ENCODE measurements at regions not wholly inside any gene's neighbourhood (a gene's known extent, or its start where the extent isn't known, plus 50 kb on each side); places are given as distances from the start of the nearest gene placed in this dataset.

DNA sequence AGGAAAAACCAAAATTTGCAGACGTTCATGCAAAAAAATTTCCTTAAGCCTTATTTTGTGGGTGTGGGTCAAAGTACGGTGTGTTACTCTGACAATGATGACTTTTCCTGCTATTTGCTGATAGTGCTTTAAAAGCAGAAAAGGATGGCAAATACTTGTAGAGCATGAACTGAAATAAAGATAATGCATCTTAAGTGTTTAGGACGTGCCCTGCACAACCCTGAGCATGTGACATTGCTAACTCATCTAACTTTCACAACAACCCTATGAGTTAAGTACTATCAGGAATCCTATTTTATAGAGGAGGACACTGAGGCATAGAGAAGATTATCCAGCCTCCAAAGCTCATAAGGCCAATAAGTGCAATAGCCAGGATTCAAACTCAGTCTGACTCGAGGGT lies 143.3 kb downstream of the RNF152 start:
- ATAC-seq (ENCODE audit: insufficient read depth, low read depth) (no peak), DNase-seq (no peak)
- Histone ChIP-seq H3K36me3 (ENCODE audit: insufficient read depth, low read length) (no peaks in the 10 kb centered on the region), H2AFZ (ENCODE audit: low read depth, low read length) (no peak overlapping the region), H3K9ac (ENCODE audit: low read depth, low read length) (no peak overlapping the region), H3K27ac (ENCODE audit: low read length) (no peak overlapping the region), H3K79me2 (ENCODE audit: insufficient read depth, low read length) (no peaks in the 10 kb centered on the region), H3K4me1 (ENCODE audit: insufficient read depth, low read length) (peaks cover 32% of the 10 kb centered on the region), H3K9me3 (ENCODE audit: insufficient read depth, low read length, severe bottlenecking) (no peaks in the 10 kb centered on the region), H3K4me2 (ENCODE audit: insufficient read depth, low read length) (no peak overlapping the region), H3K4me3 (ENCODE audit: low read depth in 1 of 2, low read length in 2 of 2) (no peak overlapping the region), H3K27me3 (ENCODE audit: insufficient read depth, low read length, poor library complexity) (no peaks in the 10 kb centered on the region), H4K20me1 (ENCODE audit: insufficient read depth, low read length) (no peaks in the 10 kb centered on the region)
- TF ChIP-seq CTCF (IDR thresholded peaks at IDR 0.05; ENCODE audit: borderline replicate concordance, extremely low read depth, low read length, poor library complexity, severe bottlenecking) (no peak), EZH2 (IDR thresholded peaks at IDR 0.05; ENCODE audit: borderline replicate concordance, low read depth, low read length, severe bottlenecking) (no peak)

DNA sequence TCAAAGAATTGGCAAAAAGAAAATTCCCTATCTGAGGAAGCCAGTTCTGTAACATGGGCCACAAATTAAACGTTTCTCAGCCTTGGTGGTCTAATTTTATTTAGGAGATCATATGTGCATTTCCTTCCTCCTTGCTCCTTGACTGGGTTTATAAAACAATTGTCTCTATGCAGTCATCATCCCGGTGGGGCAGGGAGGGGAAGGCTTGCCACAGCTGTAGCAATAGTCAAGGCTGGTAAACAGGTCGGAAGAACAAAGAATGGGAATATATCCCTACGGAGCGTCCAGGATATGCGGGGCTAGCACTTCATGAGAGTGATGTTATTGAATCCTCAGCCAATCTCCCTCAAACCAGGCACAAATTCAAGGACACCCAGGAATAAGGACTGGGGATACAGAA lies 143.8 kb downstream of the RNF152 start:
- no peak overlapping the region for H3K4me3 ChIP-seq (ENCODE audit: low read depth in 1 of 2, low read length in 2 of 2)
- no peaks in the 10 kb centered on the region for H3K27me3 ChIP-seq (ENCODE audit: insufficient read depth, low read length, poor library complexity)
- H3K27ac ChIP-seq (ENCODE audit: low read length) = no peak overlapping the region
- no peaks in the 10 kb centered on the region for H4K20me1 ChIP-seq (ENCODE audit: insufficient read depth, low read length)
- peaks cover 27% of the 10 kb centered on the region for H3K4me1 ChIP-seq (ENCODE audit: insufficient read depth, low read length)
- no peak overlapping the region for H3K4me2 ChIP-seq (ENCODE audit: insufficient read depth, low read length)
- no peaks in the 10 kb centered on the region for H3K9me3 ChIP-seq (ENCODE audit: insufficient read depth, low read length, severe bottlenecking)
- H3K79me2 ChIP-seq (ENCODE audit: insufficient read depth, low read length) = no peaks in the 10 kb centered on the region
- no peak for DNase-seq
- ATAC-seq (ENCODE audit: insufficient read depth, low read depth) = no peak
- no peaks in the 10 kb centered on the region for H3K36me3 ChIP-seq (ENCODE audit: insufficient read depth, low read length)
- no peak overlapping the region for H3K9ac ChIP-seq (ENCODE audit: low read depth, low read length)
- no peak overlapping the region for H2AFZ ChIP-seq (ENCODE audit: low read depth, low read length)
- TF ChIP-seq EZH2 (IDR thresholded peaks at IDR 0.05; ENCODE audit: borderline replicate concordance, low read depth, low read length, severe bottlenecking) (no peak), CTCF (IDR thresholded peaks at IDR 0.05; ENCODE audit: borderline replicate concordance, extremely low read depth, low read length, poor library complexity, severe bottlenecking) (no peak)

GRCh38 chr18:61748004-61748403 lies 144.8 kb downstream of the RNF152 start:
- no peak overlapping the region for H3K27ac ChIP-seq (ENCODE audit: low read length)
- DNase-seq (no peak), ATAC-seq (ENCODE audit: insufficient read depth, low read depth) (no peak)
- H4K20me1 ChIP-seq (ENCODE audit: insufficient read depth, low read length) = no peaks in the 10 kb centered on the region
- no peaks in the 10 kb centered on the region for H3K9me3 ChIP-seq (ENCODE audit: insufficient read depth, low read length, severe bottlenecking)
- H3K4me3 ChIP-seq (ENCODE audit: low read depth in 1 of 2, low read length in 2 of 2) = no peak overlapping the region
- no peaks in the 10 kb centered on the region for H3K36me3 ChIP-seq (ENCODE audit: insufficient read depth, low read length)
- no peak for TF ChIP-seq CTCF (IDR thresholded peaks at IDR 0.05; ENCODE audit: borderline replicate concordance, extremely low read depth, low read length, poor library complexity, severe bottlenecking)
- TF ChIP-seq EZH2 (IDR thresholded peaks at IDR 0.05; ENCODE audit: borderline replicate concordance, low read depth, low read length, severe bottlenecking) = no peak
- H2AFZ ChIP-seq (ENCODE audit: low read depth, low read length) = no peak overlapping the region
- H3K4me2 ChIP-seq (ENCODE audit: insufficient read depth, low read length) = no peak overlapping the region
- H3K79me2 ChIP-seq (ENCODE audit: insufficient read depth, low read length) = no peaks in the 10 kb centered on the region
- H3K9ac ChIP-seq (ENCODE audit: low read depth, low read length) = no peak overlapping the region
- no peaks in the 10 kb centered on the region for H3K27me3 ChIP-seq (ENCODE audit: insufficient read depth, low read length, poor library complexity)
- H3K4me1 ChIP-seq (ENCODE audit: insufficient read depth, low read length) = peaks cover 16% of the 10 kb centered on the region

All from DND-41 (cell line).